Activated CD4-positive, alpha-beta T cell treated with anti-CD3 and anti-CD28 coated beads, Interleukin-2, amount 10 ng/mL, durations not matched to agents 24 days and 14 days (primary cell): ENCODE measurements at regions not wholly inside any gene's neighbourhood (a gene's known extent, or its start where the extent isn't known, plus 50 kb on each side); places are given as distances from the start of the nearest gene placed in this dataset.
"Not testable (repeated sequence)": the region's sequence is repeated elsewhere in the genome, so short reads cannot be mapped to it uniquely, and the experiment has no call there.

Experiments used
- DNase-seq: peaks from one replicate; pipeline ENCODE4 v3.0.0; 2022
- H3K27ac Mint-ChIP-seq: one replicate; pipeline ENCODE4 v1.8.0; 2022; ENCODE audit warnings: mild to moderate bottlenecking, mixed read lengths
- H3K27me3 Mint-ChIP-seq: one replicate; pipeline ENCODE4 v1.8.0; 2022; ENCODE audit warnings: mixed read lengths
- H3K36me3 Mint-ChIP-seq: one replicate; pipeline ENCODE4 v1.8.0; 2022; ENCODE audit warnings: low read depth, mild to moderate bottlenecking, mixed read lengths
- H3K4me1 Mint-ChIP-seq: one replicate; pipeline ENCODE4 v1.8.0; 2021; ENCODE audit warnings: mixed read lengths
- H3K4me3 Mint-ChIP-seq: one replicate; pipeline ENCODE4 v1.8.0; 2022; ENCODE audit warnings: mild to moderate bottlenecking, moderate library complexity, mixed read lengths
- H3K9me3 Mint-ChIP-seq: one replicate; pipeline ENCODE4 v1.8.0; 2021; ENCODE audit warnings: mixed read lengths
- intact Hi-C: fragments of 100-400 bp; cut with micrococcal nuclease; formaldehyde crosslinking; loops from one replicate; pipeline ENCODE4 v1.15.1; 2023

GRCh38 chr18:22060361-22060760, 109.0 kb upstream of the GATA6 start:
- intact Hi-C loops: no loop called here
- Mint-ChIP-seq H3K27me3 (no peaks in the 10 kb centered on the region), H3K4me1 (no peaks in the 10 kb centered on the region), H3K4me3 (no peak overlapping the region), H3K36me3 (no peaks in the 10 kb centered on the region), H3K27ac (no peak overlapping the region), H3K9me3 (no peaks in the 10 kb centered on the region)
- no peak for DNase-seq

- Mint-ChIP-seq H3K27me3 (no peaks in the 10 kb centered on the region), H3K36me3 (no peaks in the 10 kb centered on the region), H3K9me3 (peaks cover 4% of the 10 kb centered on the region), H3K4me3 (no peak overlapping the region), H3K4me1 (no peaks in the 10 kb centered on the region), H3K27ac (no peak overlapping the region)
- DNase-seq: no peak
- intact Hi-C loops: no loop called here
Observed at GRCh38 chr18:22063102-22063501, 106.3 kb upstream of the GATA6 start.

GRCh38 chr18:22063672-22064071, 105.7 kb upstream of the GATA6 start:
- H3K9me3 Mint-ChIP-seq: peaks cover 10% of the 10 kb centered on the region
- no peaks in the 10 kb centered on the region for H3K36me3 Mint-ChIP-seq
- no peak overlapping the region for H3K27ac Mint-ChIP-seq
- intact Hi-C loops: no loop called here
- DNase-seq: no peak
- H3K4me3 Mint-ChIP-seq: no peak overlapping the region
- no peaks in the 10 kb centered on the region for H3K4me1 Mint-ChIP-seq
- no peaks in the 10 kb centered on the region for H3K27me3 Mint-ChIP-seq

- Mint-ChIP-seq H3K27me3 (no peaks in the 10 kb centered on the region), H3K27ac (no peak overlapping the region), H3K36me3 (no peaks in the 10 kb centered on the region), H3K4me3 (no peak overlapping the region), H3K9me3 (peaks cover 10% of the 10 kb centered on the region), H3K4me1 (no peaks in the 10 kb centered on the region)
- DNase-seq: no peak
- intact Hi-C loops: no loop called here
Observed at GRCh38 chr18:22064581-22064980, 104.8 kb upstream of the GATA6 start.

GRCh38 chr18:22065311-22065710, 104.1 kb upstream of the GATA6 start:
- H3K9me3 Mint-ChIP-seq: peaks cover 10% of the 10 kb centered on the region
- no peaks in the 10 kb centered on the region for H3K36me3 Mint-ChIP-seq
- DNase-seq: no peak
- intact Hi-C loops: no loop called here
- no peaks in the 10 kb centered on the region for H3K4me1 Mint-ChIP-seq
- no peak overlapping the region for H3K27ac Mint-ChIP-seq
- H3K4me3 Mint-ChIP-seq: no peak overlapping the region
- H3K27me3 Mint-ChIP-seq: no peaks in the 10 kb centered on the region

- DNase-seq: no peak
- no peak overlapping the region for H3K4me3 Mint-ChIP-seq
- intact Hi-C loops: no loop called here
- H3K27ac Mint-ChIP-seq: no peak overlapping the region
- peaks cover 10% of the 10 kb centered on the region for H3K9me3 Mint-ChIP-seq
- no peaks in the 10 kb centered on the region for H3K4me1 Mint-ChIP-seq
- no peaks in the 10 kb centered on the region for H3K36me3 Mint-ChIP-seq
- no peaks in the 10 kb centered on the region for H3K27me3 Mint-ChIP-seq
Observed at GRCh38 chr18:22066083-22066485, 103.3 kb upstream of the GATA6 start.

- H3K36me3 Mint-ChIP-seq: no peaks in the 10 kb centered on the region
- peaks cover 10% of the 10 kb centered on the region for H3K9me3 Mint-ChIP-seq
- H3K27me3 Mint-ChIP-seq: no peaks in the 10 kb centered on the region
- no peak overlapping the region for H3K4me3 Mint-ChIP-seq
- no peak for DNase-seq
- H3K27ac Mint-ChIP-seq: no peak overlapping the region
- intact Hi-C loops: no loop called here
- H3K4me1 Mint-ChIP-seq: no peaks in the 10 kb centered on the region
Observed at GRCh38 chr18:22067109-22067508, 102.3 kb upstream of the GATA6 start.

- H3K9me3 Mint-ChIP-seq: peaks cover 10% of the 10 kb centered on the region
- H3K4me1 Mint-ChIP-seq: no peaks in the 10 kb centered on the region
- no peak overlapping the region for H3K27ac Mint-ChIP-seq
- DNase-seq: no peak
- H3K4me3 Mint-ChIP-seq: no peak overlapping the region
- H3K36me3 Mint-ChIP-seq: no peaks in the 10 kb centered on the region
- H3K27me3 Mint-ChIP-seq: no peaks in the 10 kb centered on the region
- intact Hi-C loops: no loop called here
Observed at GRCh38 chr18:22067682-22068081, 101.7 kb upstream of the GATA6 start.

- H3K27me3 Mint-ChIP-seq, DNase-seq, H3K4me3 Mint-ChIP-seq, H3K27ac Mint-ChIP-seq, intact Hi-C loops, H3K36me3 Mint-ChIP-seq, H3K4me1 Mint-ChIP-seq: not testable (repeated sequence)
- peaks cover 10% of the 10 kb centered on the region for H3K9me3 Mint-ChIP-seq
Observed at GRCh38 chr18:22068784-22069183, 100.6 kb upstream of the GATA6 start.

- intact Hi-C loops: no loop called here
- no peaks in the 10 kb centered on the region for H3K36me3 Mint-ChIP-seq
- DNase-seq: no peak
- H3K27ac Mint-ChIP-seq: no peak overlapping the region
- H3K9me3 Mint-ChIP-seq: peaks cover 10% of the 10 kb centered on the region
- no peaks in the 10 kb centered on the region for H3K4me1 Mint-ChIP-seq
- no peak overlapping the region for H3K4me3 Mint-ChIP-seq
- no peaks in the 10 kb centered on the region for H3K27me3 Mint-ChIP-seq
Observed at GRCh38 chr18:22069916-22070315, 99.5 kb upstream of the GATA6 start.

GRCh38 chr18:22073411-22073810, 96.0 kb upstream of the GATA6 start:
- no peak for DNase-seq
- no peaks in the 10 kb centered on the region for H3K27me3 Mint-ChIP-seq
- H3K9me3 Mint-ChIP-seq: peaks cover 3% of the 10 kb centered on the region
- H3K27ac Mint-ChIP-seq: no peak overlapping the region
- no peak overlapping the region for H3K4me3 Mint-ChIP-seq
- H3K4me1 Mint-ChIP-seq: no peaks in the 10 kb centered on the region
- no peaks in the 10 kb centered on the region for H3K36me3 Mint-ChIP-seq
- intact Hi-C loops: no loop called here

GRCh38 chr18:22074282-22075070, 94.9 kb upstream of the GATA6 start:
- Mint-ChIP-seq H3K9me3 (no peaks in the 10 kb centered on the region), H3K4me1 (no peaks in the 10 kb centered on the region), H3K4me3 (no peak overlapping the region), H3K27ac (no peak overlapping the region), H3K27me3 (no peaks in the 10 kb centered on the region), H3K36me3 (no peaks in the 10 kb centered on the region)
- DNase-seq: no peak
- intact Hi-C loops: no loop called here

GRCh38 chr18:22080035-22080434, 89.4 kb upstream of the GATA6 start:
- no peaks in the 10 kb centered on the region for H3K4me1 Mint-ChIP-seq
- no peak for DNase-seq

GRCh38 chr18:22082408-22082807, 87.0 kb upstream of the GATA6 start:
- Mint-ChIP-seq H3K27ac (no peak overlapping the region), H3K27me3 (no peaks in the 10 kb centered on the region), H3K4me1 (no peaks in the 10 kb centered on the region), H3K36me3 (no peaks in the 10 kb centered on the region), H3K4me3 (no peak overlapping the region), H3K9me3 (peaks cover 3% of the 10 kb centered on the region)
- intact Hi-C loops: no loop called here
- no peak for DNase-seq

More at GRCh38 chr18:22080035-22080434, 89.4 kb upstream of the GATA6 start:
- H3K4me3 Mint-ChIP-seq: no peak overlapping the region
- no peaks in the 10 kb centered on the region for H3K9me3 Mint-ChIP-seq
- H3K27me3 Mint-ChIP-seq: no peaks in the 10 kb centered on the region
- no peak overlapping the region for H3K27ac Mint-ChIP-seq
- no peaks in the 10 kb centered on the region for H3K36me3 Mint-ChIP-seq
- intact Hi-C loops: no loop called here

- Mint-ChIP-seq H3K4me3 (no peak overlapping the region), H3K4me1 (no peaks in the 10 kb centered on the region), H3K27ac (no peak overlapping the region), H3K9me3 (peaks cover 3% of the 10 kb centered on the region), H3K27me3 (no peaks in the 10 kb centered on the region), H3K36me3 (no peaks in the 10 kb centered on the region)
- intact Hi-C loops: no loop called here
- DNase-seq: no peak
Observed at GRCh38 chr18:22084547-22084946, 84.8 kb upstream of the GATA6 start.
